A673 (cell line): ENCODE measurements at regions not wholly inside any gene's neighbourhood (a gene's known extent, or its start where the extent isn't known, plus 50 kb on each side); places are given as distances from the start of the nearest gene placed in this dataset.

ENCODE experiments used
- BruUV-seq: library from RNA; stranded (reverse); fragments of 400-500 nt; replicated peaks from 2 replicates; lab custom pipeline; 2021; lab: Mats Ljungman, UMichigan
- CTCF ChIA-PET: fragments of 300-600 bp; sonication (Branson Sonifier 250); formaldehyde crosslinking; loops from one replicate; lab custom pipeline; 2022; ENCODE audit warnings: antibody characterized with exemption; lab: Charles Lee
- POLR2A ChIA-PET: fragments of 300-600 bp; sonication (Branson Sonifier 250); formaldehyde crosslinking; loops from one replicate; lab custom pipeline; 2022; ENCODE audit warnings: antibody characterized with exemption; ENCODE audit not compliant: low non-redundant PET; lab: Charles Lee
- DNase-seq: peaks from one replicate; pipeline ENCODE4 v3.0.0-alpha.2; 2015; ENCODE audit warnings: low spot score
- H3K27ac ChIP-seq: fragments of 200-600 bp; sonication (generic); 2 replicates; pipeline ENCODE4 v1.5.1; 2016; ENCODE audit warnings: mixed run types, low read depth, mild to moderate bottlenecking, mixed read lengths, antibody characterized with exemption, low read length; ENCODE audit not compliant: poor library complexity, severe bottlenecking
- H3K27me3 ChIP-seq: fragments of 200-600 bp; sonication (generic); replicated peaks from 2 replicates; pipeline ENCODE4 v1.6.1; 2017; ENCODE audit warnings: mixed run types, low read depth, mild to moderate bottlenecking, mixed read lengths, antibody characterized with exemption, low read length; ENCODE audit not compliant: insufficient read depth, poor library complexity
- H3K36me3 ChIP-seq: fragments of 200-600 bp; sonication (generic); 2 replicates; pipeline ENCODE4 v1.6.1; 2016; ENCODE audit warnings: mixed run types, mild to moderate bottlenecking, mixed read lengths, antibody characterized with exemption, low read length; ENCODE audit not compliant: insufficient read depth, poor library complexity, severe bottlenecking
- H3K4me1 ChIP-seq: fragments of 200-600 bp; sonication (generic); 2 replicates; pipeline ENCODE4 v1.6.1; 2017; ENCODE audit warnings: mixed run types, mild to moderate bottlenecking, mixed read lengths, antibody characterized with exemption, low read length; ENCODE audit not compliant: insufficient read depth, poor library complexity, severe bottlenecking
- H3K4me3 ChIP-seq: fragments of 200-600 bp; sonication (generic); 2 replicates; pipeline ENCODE4 v1.5.1; 2016; ENCODE audit warnings: low read depth, mixed run types, mild to moderate bottlenecking, mixed read lengths, low read length; ENCODE audit not compliant: poor library complexity, severe bottlenecking
- H3K9me3 ChIP-seq: fragments of 200-600 bp; sonication (generic); 2 replicates; pipeline ENCODE4 v1.6.1; 2016; ENCODE audit warnings: mixed run types, low read depth, mild to moderate bottlenecking, mixed read lengths, antibody characterized with exemption, low read length; ENCODE audit not compliant: poor library complexity, severe bottlenecking
- EZH2 ChIP-seq: fragments of 200-600 bp; sonication (generic); IDR thresholded peaks from 2 replicates; pipeline ENCODE4 v1.6.1; 2017; ENCODE audit warnings: borderline replicate concordance, low read depth, mild to moderate bottlenecking, mixed read lengths, antibody characterized with exemption, low read length; ENCODE audit not compliant: poor library complexity, severe bottlenecking
- intact Hi-C: fragments of 100-400 bp; cut with micrococcal nuclease; formaldehyde crosslinking; loops from one replicate; pipeline ENCODE4 v1.10.0; 2022; ENCODE audit not compliant: unreplicated experiment
- TF ChIP-seq, protein P1 (sequence below): fragments of 300-800, 200-600 bp; sonication (generic); conservative IDR thresholded peaks from 2 replicates; pipeline ENCODE4 v1.5.1; 2017; ENCODE audit warnings: low read depth, mild to moderate bottlenecking, antibody characterized with exemption, low read length, moderate library complexity, mixed read lengths

DNA sequence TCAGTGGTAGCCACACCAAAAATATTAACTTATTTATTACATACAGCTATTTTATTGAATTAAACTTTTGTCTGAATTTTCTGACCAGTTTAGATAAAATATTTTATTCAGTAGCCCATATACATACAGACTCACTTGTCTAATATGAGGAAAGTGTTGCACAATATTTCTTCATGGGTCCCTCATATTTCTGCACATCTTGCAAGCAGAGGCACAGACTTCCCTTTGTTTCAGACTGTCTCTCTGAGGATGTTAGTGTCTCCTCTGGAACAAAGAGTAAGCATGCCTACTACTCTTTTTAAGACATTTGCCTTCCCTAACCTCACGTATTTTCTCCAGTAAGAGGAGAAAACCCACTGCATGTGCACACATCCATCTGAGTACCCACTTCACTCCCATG, 81.2 kb downstream of the OR5AK2 start:
- no peak for TF ChIP-seq EZH2
- TF ChIP-seq, protein P1, sequence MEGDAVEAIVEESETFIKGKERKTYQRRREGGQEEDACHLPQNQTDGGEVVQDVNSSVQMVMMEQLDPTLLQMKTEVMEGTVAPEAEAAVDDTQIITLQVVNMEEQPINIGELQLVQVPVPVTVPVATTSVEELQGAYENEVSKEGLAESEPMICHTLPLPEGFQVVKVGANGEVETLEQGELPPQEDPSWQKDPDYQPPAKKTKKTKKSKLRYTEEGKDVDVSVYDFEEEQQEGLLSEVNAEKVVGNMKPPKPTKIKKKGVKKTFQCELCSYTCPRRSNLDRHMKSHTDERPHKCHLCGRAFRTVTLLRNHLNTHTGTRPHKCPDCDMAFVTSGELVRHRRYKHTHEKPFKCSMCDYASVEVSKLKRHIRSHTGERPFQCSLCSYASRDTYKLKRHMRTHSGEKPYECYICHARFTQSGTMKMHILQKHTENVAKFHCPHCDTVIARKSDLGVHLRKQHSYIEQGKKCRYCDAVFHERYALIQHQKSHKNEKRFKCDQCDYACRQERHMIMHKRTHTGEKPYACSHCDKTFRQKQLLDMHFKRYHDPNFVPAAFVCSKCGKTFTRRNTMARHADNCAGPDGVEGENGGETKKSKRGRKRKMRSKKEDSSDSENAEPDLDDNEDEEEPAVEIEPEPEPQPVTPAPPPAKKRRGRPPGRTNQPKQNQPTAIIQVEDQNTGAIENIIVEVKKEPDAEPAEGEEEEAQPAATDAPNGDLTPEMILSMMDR = no peak
- no peak for DNase-seq
- Histone ChIP-seq H3K4me1 (no peaks in the 10 kb centered on the region), H3K27me3 (no peaks in the 10 kb centered on the region), H3K4me3 (no peak overlapping the region), H3K27ac (no peak overlapping the region), H3K36me3 (no peaks in the 10 kb centered on the region), H3K9me3 (no peaks in the 10 kb centered on the region)
- no TSS peak for BruUV-seq
- CTCF ChIA-PET = no interaction called here
- intact Hi-C loops = no loop called here
- POLR2A ChIA-PET = no interaction called here

DNA sequence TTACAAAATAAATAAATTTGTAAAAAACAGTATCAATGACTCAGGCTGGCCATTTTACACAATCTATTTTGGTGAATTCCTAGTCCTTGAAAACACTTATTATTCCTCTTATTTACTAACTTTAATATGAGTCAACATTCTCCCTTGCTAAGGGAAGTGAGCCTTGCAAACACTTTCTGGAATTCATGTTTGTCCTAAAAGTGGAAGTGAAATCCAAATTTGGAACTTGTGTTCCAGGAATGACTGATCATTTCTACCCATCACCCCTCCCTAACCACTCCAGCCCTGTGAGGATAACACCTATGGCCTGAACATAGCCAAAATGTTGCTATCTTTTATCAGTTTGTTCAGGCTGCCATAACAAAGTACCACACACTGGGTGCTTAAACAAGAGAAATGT, 83.1 kb downstream of the OR5AK2 start:
- Histone ChIP-seq H3K27me3 (no peaks in the 10 kb centered on the region), H3K4me3 (no peak overlapping the region), H3K4me1 (no peaks in the 10 kb centered on the region), H3K27ac (no peak overlapping the region), H3K9me3 (no peaks in the 10 kb centered on the region), H3K36me3 (no peaks in the 10 kb centered on the region)
- CTCF ChIA-PET = no interaction called here
- POLR2A ChIA-PET = no interaction called here
- no peak for TF ChIP-seq EZH2
- intact Hi-C loops = no loop called here
- no peak for DNase-seq
- no TSS peak for BruUV-seq

DNA sequence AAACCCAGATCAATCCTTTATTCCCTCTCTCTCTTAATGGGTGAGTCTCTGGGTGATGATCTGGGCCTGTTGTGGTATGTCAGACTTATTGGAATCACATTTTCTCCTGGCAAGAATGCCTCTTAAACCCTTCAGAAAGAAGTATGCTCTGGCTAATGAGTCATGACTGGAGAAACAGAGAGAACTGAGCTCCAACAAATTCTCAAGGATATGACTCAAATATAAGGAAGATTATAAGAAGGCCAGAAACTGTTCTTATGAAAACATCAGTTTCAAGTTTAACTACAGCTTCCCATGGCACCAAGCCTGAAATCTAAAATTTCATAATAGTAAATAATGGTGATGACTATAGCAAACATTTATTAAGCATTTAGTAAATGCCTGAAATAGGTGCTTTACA, 83.9 kb downstream of the OR5AK2 start:
- BruUV-seq = no TSS peak
- POLR2A ChIA-PET = no interaction called here
- CTCF ChIA-PET = no interaction called here
- H3K4me1 ChIP-seq = no peaks in the 10 kb centered on the region
- TF ChIP-seq, protein P1 = no peak
- no peak for TF ChIP-seq EZH2
- intact Hi-C loops = no loop called here
- H3K27ac ChIP-seq = no peak overlapping the region
- no peak overlapping the region for H3K4me3 ChIP-seq
- no peaks in the 10 kb centered on the region for H3K27me3 ChIP-seq
- H3K36me3 ChIP-seq = no peaks in the 10 kb centered on the region
- no peaks in the 10 kb centered on the region for H3K9me3 ChIP-seq
- DNase-seq = peak; percentile 10

DNA sequence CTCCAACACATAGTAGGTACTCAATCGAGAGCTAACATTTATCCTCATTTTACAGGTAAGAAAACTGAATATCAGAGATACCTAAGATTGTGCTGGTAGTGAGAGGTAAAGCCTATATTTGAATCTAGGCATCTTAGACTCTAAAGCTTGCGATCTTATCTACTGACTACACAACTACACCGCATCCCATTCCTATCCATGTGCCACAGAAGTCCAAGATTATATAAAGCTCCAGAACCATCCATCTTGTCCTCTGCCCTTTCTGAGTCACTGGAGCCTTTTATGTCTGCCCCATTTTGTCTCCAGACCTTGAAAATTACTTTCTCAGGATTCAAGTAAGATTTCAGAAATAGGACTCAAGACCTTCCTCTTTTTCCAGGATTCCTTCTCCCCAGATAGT, 84.4 kb downstream of the OR5AK2 start:
- intact Hi-C loops = no loop called here
- ChIA-PET CTCF (no interaction called here), POLR2A (no interaction called here)
- Histone ChIP-seq H3K27me3 (no peaks in the 10 kb centered on the region), H3K36me3 (no peaks in the 10 kb centered on the region), H3K9me3 (no peaks in the 10 kb centered on the region), H3K4me3 (no peak overlapping the region), H3K27ac (no peak overlapping the region), H3K4me1 (no peaks in the 10 kb centered on the region)
- no peak for DNase-seq
- TF ChIP-seq, protein P1 = no peak
- TF ChIP-seq EZH2 = no peak
- no TSS peak for BruUV-seq
